HCT116 (cell line): ENCODE measurements at regions not wholly inside any gene's neighbourhood (a gene's known extent, or its start where the extent isn't known, plus 50 kb on each side); places are given as distances from the start of the nearest gene placed in this dataset.

ENCODE experiments used
- ATAC-seq: fragments of 200-7000 bp; cut with Tn5 transposase; 2 replicates; pipeline ENCODE4 v1.9.1; 2020; ENCODE audit warnings: mild to moderate bottlenecking, moderate library complexity
- BruUV-seq: library from RNA; stranded (reverse); fragments of 400-500 nt; replicated peaks from 2 replicates; lab custom pipeline; 2021; lab: Mats Ljungman, UMichigan
- CTCF ChIA-PET: fragments of 300-600 bp; sonication (Branson Sonifier 250); formaldehyde crosslinking; loops from one replicate; lab custom pipeline; 2021; ENCODE audit warnings: antibody characterized with exemption; lab: Charles Lee
- POLR2A ChIA-PET: fragments of 300-600, 350-600 bp; sonication (Branson Sonifier 250); formaldehyde crosslinking; loops from one replicate; lab custom pipeline; 2021; ENCODE audit warnings: antibody characterized with exemption; lab: Charles Lee
- RAD21 ChIA-PET, 2 experiments: fragments of 300-600 bp; sonication (Branson Sonifier 250); formaldehyde crosslinking; loops; one replicate each; lab custom pipeline; 2023; ENCODE audit warnings: low total read pairs in 2 of 2; ENCODE audit not compliant: uncharacterized antibody in 2 of 2, unreplicated experiment in 2 of 2, low non-redundant PET in 1 of 2; lab: Charles Lee
- DNase-seq: peaks from one replicate; pipeline ENCODE4 v3.0.0-alpha.2; 2010; ENCODE audit warnings: low read depth, low spot score
- H2AFZ ChIP-seq: fragments of 200-600 bp; shearing (Covaris generic), sonication (generic); 2 replicates; pipeline ENCODE4 v1.6.1; 2017; ENCODE audit warnings: low read depth, mixed run types, mixed read lengths, antibody characterized with exemption, low read length; ENCODE audit not compliant: poor library complexity, severe bottlenecking
- H3K27ac ChIP-seq: 2 replicates; pipeline ENCODE4 v1.5.1; 2012; ENCODE audit warnings: low read depth, low read length
- H3K27me3 ChIP-seq: fragments of 200-600 bp; sonication (generic); 2 replicates; pipeline ENCODE4 v1.6.1; 2016; ENCODE audit warnings: mixed run types, low read length, mixed read lengths; ENCODE audit not compliant: insufficient read depth
- H3K36me3 ChIP-seq, 2 experiments: fragments of 200-500 bp in 1 of 2; fragments of 200-600 bp in 1 of 2; sonication (Bioruptor generic) in 1 of 2; sonication (generic) in 1 of 2; 2 replicates each; pipeline versions ENCODE4 v1.5.1 to v1.6.1; 2014 to 2016; ENCODE audit warnings: low read length in 2 of 2, inconsistent platforms in 1 of 2, mixed read lengths in 1 of 2, mixed run types in 1 of 2; ENCODE audit not compliant: insufficient read depth in 2 of 2, control insufficient read depth in 1 of 2
- H3K4me1 ChIP-seq, 2 experiments: fragments of 200-600 bp in 1 of 2; sonication (generic) in 1 of 2; 2 replicates each; pipeline versions ENCODE4 v1.5.1 to v1.6.1; 2012 to 2017; ENCODE audit warnings: low read length in 2 of 2, inconsistent platforms in 1 of 2, mild to moderate bottlenecking in 1 of 2, mixed read lengths in 1 of 2, mixed run types in 1 of 2, moderate library complexity in 1 of 2; ENCODE audit not compliant: insufficient read depth in 2 of 2, control insufficient read depth in 1 of 2
- H3K4me2 ChIP-seq: fragments of 200-600 bp; sonication (generic); 2 replicates; pipeline ENCODE4 v1.6.1; 2017; ENCODE audit warnings: mixed run types, low read length, mixed read lengths
- H3K4me3 ChIP-seq, 2 experiments: fragments of 200-600 bp in 1 of 2; sonication (generic) in 1 of 2; replicated peaks in 1 of 2; 2 replicates each; pipeline ENCODE4 v1.5.1; 2011 to 2016; ENCODE audit warnings: low read length in 2 of 2, control low read depth in 1 of 2, low read depth in 1 of 2, mild to moderate bottlenecking in 1 of 2, mixed read lengths in 1 of 2, mixed run types in 1 of 2
- H3K79me2 ChIP-seq: fragments of 200-600 bp; sonication (generic); 2 replicates; pipeline ENCODE4 v1.6.1; 2017; ENCODE audit warnings: mild to moderate bottlenecking, mixed run types, low read length, moderate library complexity, mixed read lengths; ENCODE audit not compliant: insufficient read depth
- H3K9ac ChIP-seq: fragments of 200-600 bp; sonication (generic); 2 replicates; pipeline ENCODE4 v1.6.1; 2016; ENCODE audit warnings: low read length, mixed read lengths
- H3K9me2 ChIP-seq: fragments of 200-600 bp; sonication (generic), shearing (Covaris generic); 2 replicates; pipeline ENCODE4 v1.6.1; 2017; ENCODE audit warnings: mixed run types, mild to moderate bottlenecking, moderate library complexity; ENCODE audit not compliant: insufficient read depth
- H3K9me3 ChIP-seq, 2 experiments: fragments of 200-500 bp in 1 of 2; fragments of 200-600 bp in 1 of 2; sonication (Bioruptor generic) in 1 of 2; sonication (generic) in 1 of 2; 2 replicates each; pipeline ENCODE4 v1.6.1; 2014 to 2017; ENCODE audit warnings: low read length in 2 of 2, mixed read lengths in 2 of 2, inconsistent platforms in 1 of 2, low read depth in 1 of 2, mild to moderate bottlenecking in 1 of 2, mixed run types in 1 of 2, moderate library complexity in 1 of 2; ENCODE audit not compliant: control insufficient read depth in 1 of 2, insufficient read depth in 1 of 2
- H4K20me1 ChIP-seq: fragments of 200-600 bp; sonication (generic), shearing (Covaris generic); 2 replicates; pipeline ENCODE4 v1.6.1; 2017; ENCODE audit warnings: mixed run types, mild to moderate bottlenecking, moderate library complexity; ENCODE audit not compliant: insufficient read depth
- CTCF ChIP-seq, 3 experiments: fragments of 200-600 bp in 1 of 3; sonication (generic) in 1 of 3; IDR thresholded peaks in 2 of 3; conservative IDR thresholded peaks in 1 of 3; 2 replicates each; pipeline ENCODE4 v1.5.1; 2012 to 2017; ENCODE audit warnings: low read depth in 2 of 3, low read length in 2 of 3, antibody characterized with exemption in 1 of 3, borderline replicate concordance in 1 of 3, control low read depth in 1 of 3, mild to moderate bottlenecking in 1 of 3, mixed read lengths in 1 of 3, mixed run types in 1 of 3, moderate library complexity in 1 of 3; ENCODE audit not compliant: insufficient read depth in 1 of 3
- EGR1 ChIP-seq: IDR thresholded peaks from 2 replicates; pipeline ENCODE4 v1.6.1; 2012; ENCODE audit warnings: low read depth
- ELF1 ChIP-seq: IDR thresholded peaks from 2 replicates; pipeline ENCODE4 v1.6.1; 2012; ENCODE audit warnings: low read depth, borderline replicate concordance
- EZH2 ChIP-seq: fragments of 200-600 bp; sonication (generic); IDR thresholded peaks from 2 replicates; pipeline ENCODE4 v1.6.1; 2017; ENCODE audit warnings: antibody characterized with exemption, mixed run types
- EZH2phosphoT487 ChIP-seq: fragments of 200-600 bp; IDR thresholded peaks from 2 replicates; pipeline ENCODE4 v1.6.1; 2018; ENCODE audit warnings: antibody characterized with exemption, borderline replicate concordance
- FOSL1 ChIP-seq: IDR thresholded peaks from 2 replicates; pipeline ENCODE4 v1.6.1; 2012; ENCODE audit warnings: low read depth
- MAX ChIP-seq: IDR thresholded peaks from 2 replicates; pipeline ENCODE4 v1.6.1; 2012
- POLR2A ChIP-seq: IDR thresholded peaks from 2 replicates; pipeline ENCODE4 v1.7.0; 2011; ENCODE audit warnings: borderline replicate concordance; ENCODE audit not compliant: insufficient read depth, insufficient read length; ENCODE audit errors: extremely low read depth
- POLR2AphosphoS5 ChIP-seq: IDR thresholded peaks from 2 replicates; pipeline ENCODE4 v1.6.1; 2011; ENCODE audit warnings: mild to moderate bottlenecking, low read depth, low read length, moderate library complexity
- RAD21 ChIP-seq: IDR thresholded peaks from 2 replicates; pipeline ENCODE4 v1.6.1; 2012; ENCODE audit warnings: low read depth, mild to moderate bottlenecking
- REST ChIP-seq: IDR thresholded peaks from 2 replicates; pipeline ENCODE4 v1.6.1; 2012; ENCODE audit warnings: low read depth
- TCF7L2 ChIP-seq: IDR thresholded peaks from 2 replicates; pipeline ENCODE4 v1.7.0; 2011; ENCODE audit warnings: borderline replicate concordance, inconsistent platforms; ENCODE audit not compliant: insufficient read depth, insufficient read length; ENCODE audit errors: extremely low read depth
- ZBTB33 ChIP-seq: IDR thresholded peaks from 2 replicates; pipeline ENCODE4 v1.6.1; 2011; ENCODE audit warnings: mild to moderate bottlenecking, low read length, moderate library complexity; ENCODE audit not compliant: insufficient replicate concordance; ENCODE audit errors: extremely low read depth
- ZFX ChIP-seq: fragments of 450-650 bp; IDR thresholded peaks from 2 replicates; pipeline ENCODE4 v1.6.1; 2017
- ZNF274 ChIP-seq: fragments of 200-500 bp; sonication (Bioruptor generic); IDR thresholded peaks from 2 replicates; pipeline ENCODE4 v1.6.1; 2014; ENCODE audit warnings: mild to moderate bottlenecking, low read depth, low read length, inconsistent platforms
- intact Hi-C: fragments of 100-400 bp; cut with micrococcal nuclease; formaldehyde crosslinking; loops from 2 replicates; pipeline ENCODE4 v1.10.0; 2022

- ChIA-PET CTCF (no interaction called here), POLR2A (no interaction called here), RAD21 (no interaction called here)
- no peaks in the 10 kb centered on the region for H3K27me3 ChIP-seq
- no peak overlapping the region for H3K4me3 ChIP-seq
- no peak overlapping the region for H3K27ac ChIP-seq
- intact Hi-C loops: no loop called here
- H3K79me2 ChIP-seq: no peaks in the 10 kb centered on the region
- no peak for TF ChIP-seq MAX
- TF ChIP-seq EGR1: no peak
- no peak for TF ChIP-seq ZBTB33
- TF ChIP-seq ZFX: no peak
- no peak for TF ChIP-seq POLR2A
- no peak for TF ChIP-seq TCF7L2
- TF ChIP-seq RAD21: no peak
- no peak for TF ChIP-seq REST
- TF ChIP-seq EZH2phosphoT487: no peak
- TF ChIP-seq FOSL1: no peak
- no peak for TF ChIP-seq POLR2AphosphoS5
- no peak for TF ChIP-seq EZH2
- TF ChIP-seq ZNF274: no peak
- TF ChIP-seq ELF1: no peak
- TF ChIP-seq CTCF (IDR thresholded peaks at IDR 0.05 in 2 of 3, conservative IDR thresholded peaks at IDR 0.05 in 1 of 3; ENCODE audit: borderline replicate concordance in 1 of 3, insufficient read depth in 1 of 3, low read depth in 2 of 3, low read length in 2 of 3): no peak
- H3K4me1 ChIP-seq: peaks cover 0 to 7% of the 10 kb centered on the region in 2 experiments; a peak in 2 of 4 replicates
- ATAC-seq (no peak), DNase-seq (no peak)
- H2AFZ ChIP-seq: no peak overlapping the region
- no TSS peak for BruUV-seq
- no peaks in the 10 kb centered on the region for H3K9me3 ChIP-seq
- no peaks in the 10 kb centered on the region for H4K20me1 ChIP-seq
- H3K4me2 ChIP-seq: no peak overlapping the region
- no peak overlapping the region for H3K9ac ChIP-seq
- no peaks in the 10 kb centered on the region for H3K9me2 ChIP-seq
- H3K36me3 ChIP-seq: peaks cover 0 to 24% of the 10 kb centered on the region in 2 experiments; a peak in 1 of 4 replicates
Observed at GRCh38 chr2:220036431-220036830, 409.0 kb downstream of the SLC4A3 start.
